OCI-LY7 (cell line): ENCODE measurements at regions not wholly inside any gene's neighbourhood (a gene's known extent, or its start where the extent isn't known, plus 50 kb on each side); places are given as distances from the start of the nearest gene placed in this dataset.

ENCODE experiments used
- EZH2phosphoT487 ChIP-seq: fragments of 200-600 bp; sonication (generic); IDR thresholded peaks from 2 replicates; pipeline ENCODE4 v1.6.1; 2018; ENCODE audit warnings: low read depth, borderline replicate concordance, mild to moderate bottlenecking, mixed run types, antibody characterized with exemption, low read length, moderate library complexity, mixed read lengths
- TF ChIP-seq, protein P1 (sequence below): fragments of 200-600 bp; sonication (generic); conservative IDR thresholded peaks from 2 replicates; pipeline ENCODE4 v1.5.1; 2014; ENCODE audit warnings: mild to moderate bottlenecking, antibody characterized with exemption, low read length, moderate library complexity, mixed read lengths

DNA sequence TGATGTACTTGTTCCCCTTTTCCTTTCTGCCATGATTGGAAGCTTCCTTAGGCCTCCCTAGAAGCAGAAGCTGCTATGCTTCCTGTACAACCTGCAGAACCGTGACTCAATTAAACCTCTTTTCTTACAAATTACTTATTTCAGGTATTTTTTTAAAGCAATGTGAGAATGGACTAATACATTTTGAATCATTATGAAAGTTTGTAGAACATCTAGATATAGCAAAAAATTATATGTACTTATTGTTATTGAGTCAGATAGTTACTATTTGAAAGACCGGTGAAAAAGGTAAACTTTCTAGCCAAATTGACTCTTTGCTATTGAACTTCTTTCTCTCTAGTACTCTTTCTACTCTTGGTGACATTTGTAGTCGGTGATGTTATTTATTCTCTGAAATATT, 777.3 kb upstream of the GALNTL6 start:
- TF ChIP-seq, protein P1, sequence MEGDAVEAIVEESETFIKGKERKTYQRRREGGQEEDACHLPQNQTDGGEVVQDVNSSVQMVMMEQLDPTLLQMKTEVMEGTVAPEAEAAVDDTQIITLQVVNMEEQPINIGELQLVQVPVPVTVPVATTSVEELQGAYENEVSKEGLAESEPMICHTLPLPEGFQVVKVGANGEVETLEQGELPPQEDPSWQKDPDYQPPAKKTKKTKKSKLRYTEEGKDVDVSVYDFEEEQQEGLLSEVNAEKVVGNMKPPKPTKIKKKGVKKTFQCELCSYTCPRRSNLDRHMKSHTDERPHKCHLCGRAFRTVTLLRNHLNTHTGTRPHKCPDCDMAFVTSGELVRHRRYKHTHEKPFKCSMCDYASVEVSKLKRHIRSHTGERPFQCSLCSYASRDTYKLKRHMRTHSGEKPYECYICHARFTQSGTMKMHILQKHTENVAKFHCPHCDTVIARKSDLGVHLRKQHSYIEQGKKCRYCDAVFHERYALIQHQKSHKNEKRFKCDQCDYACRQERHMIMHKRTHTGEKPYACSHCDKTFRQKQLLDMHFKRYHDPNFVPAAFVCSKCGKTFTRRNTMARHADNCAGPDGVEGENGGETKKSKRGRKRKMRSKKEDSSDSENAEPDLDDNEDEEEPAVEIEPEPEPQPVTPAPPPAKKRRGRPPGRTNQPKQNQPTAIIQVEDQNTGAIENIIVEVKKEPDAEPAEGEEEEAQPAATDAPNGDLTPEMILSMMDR = no peak
- TF ChIP-seq EZH2phosphoT487 = no peak
